ENCODE measurements at regions not wholly inside any gene's neighbourhood (a gene's known extent, or its start where the extent isn't known, plus 50 kb on each side); places are given as distances from the start of the nearest gene placed in this dataset.
"Not testable (repeated sequence)": the region's sequence is repeated elsewhere in the genome, so short reads cannot be mapped to it uniquely, and the experiment has no call there.

- DNase-seq (ENCODE audit: extremely low spot score, insufficient read length, low read depth), result no peak
- no peak for FAIRE-seq
Observed at GRCh38 chr3:198096015-198096414, 136.0 kb downstream of the LMLN start.

DNA sequence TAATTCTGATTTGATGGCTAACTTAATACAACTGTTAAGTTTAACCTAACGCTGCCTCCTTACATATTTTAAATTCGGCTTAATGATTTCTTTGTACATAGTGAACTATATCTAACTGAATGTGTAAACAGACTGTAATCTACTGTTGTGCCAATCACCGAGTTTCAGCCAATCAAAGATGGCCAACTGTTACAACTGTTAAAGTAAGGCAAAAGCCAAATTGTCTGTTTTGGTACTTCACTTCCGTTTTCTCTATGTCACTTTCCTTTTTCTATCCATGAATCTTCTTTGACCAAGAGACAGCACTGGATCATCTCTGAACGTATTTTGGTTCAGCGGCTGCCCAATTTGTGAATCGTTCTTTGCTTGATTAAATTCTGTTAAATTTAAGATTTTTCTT, 137.0 kb downstream of the LMLN start:
- FAIRE-seq, result no peak
- DNase-seq (ENCODE audit: extremely low spot score, insufficient read length, low read depth), result no peak

- not testable (repeated sequence) for DNase-seq (ENCODE audit: extremely low spot score, insufficient read length, low read depth); FAIRE-seq
Observed at GRCh38 chr3:198098661-198099081, 138.7 kb downstream of the LMLN start.

DNA sequence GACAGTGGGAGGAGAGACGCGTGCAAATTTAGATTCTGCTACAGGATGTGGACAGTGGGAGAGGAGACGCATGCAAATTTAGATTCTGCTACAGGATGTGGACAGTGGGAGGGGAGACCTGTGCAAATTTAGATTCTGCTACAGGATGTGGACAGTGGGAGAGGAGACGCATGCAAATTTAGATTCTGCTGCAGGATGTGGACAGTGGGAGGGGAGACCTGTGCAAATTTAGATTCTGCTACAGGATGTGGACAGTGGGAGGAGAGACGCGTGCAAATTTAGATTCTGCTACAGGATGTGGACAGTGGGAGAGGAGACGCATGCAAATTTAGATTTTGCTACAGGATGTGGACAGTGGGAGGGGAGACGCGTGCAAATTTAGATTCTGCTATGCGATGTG, 143.1 kb downstream of the LMLN start:
- DNase-seq (ENCODE audit: extremely low spot score, insufficient read length, low read depth); FAIRE-seq: not testable (repeated sequence)

- no peak for FAIRE-seq
Observed at GRCh38 chr3:198106265-198106664, 146.2 kb downstream of the LMLN start.

DNA sequence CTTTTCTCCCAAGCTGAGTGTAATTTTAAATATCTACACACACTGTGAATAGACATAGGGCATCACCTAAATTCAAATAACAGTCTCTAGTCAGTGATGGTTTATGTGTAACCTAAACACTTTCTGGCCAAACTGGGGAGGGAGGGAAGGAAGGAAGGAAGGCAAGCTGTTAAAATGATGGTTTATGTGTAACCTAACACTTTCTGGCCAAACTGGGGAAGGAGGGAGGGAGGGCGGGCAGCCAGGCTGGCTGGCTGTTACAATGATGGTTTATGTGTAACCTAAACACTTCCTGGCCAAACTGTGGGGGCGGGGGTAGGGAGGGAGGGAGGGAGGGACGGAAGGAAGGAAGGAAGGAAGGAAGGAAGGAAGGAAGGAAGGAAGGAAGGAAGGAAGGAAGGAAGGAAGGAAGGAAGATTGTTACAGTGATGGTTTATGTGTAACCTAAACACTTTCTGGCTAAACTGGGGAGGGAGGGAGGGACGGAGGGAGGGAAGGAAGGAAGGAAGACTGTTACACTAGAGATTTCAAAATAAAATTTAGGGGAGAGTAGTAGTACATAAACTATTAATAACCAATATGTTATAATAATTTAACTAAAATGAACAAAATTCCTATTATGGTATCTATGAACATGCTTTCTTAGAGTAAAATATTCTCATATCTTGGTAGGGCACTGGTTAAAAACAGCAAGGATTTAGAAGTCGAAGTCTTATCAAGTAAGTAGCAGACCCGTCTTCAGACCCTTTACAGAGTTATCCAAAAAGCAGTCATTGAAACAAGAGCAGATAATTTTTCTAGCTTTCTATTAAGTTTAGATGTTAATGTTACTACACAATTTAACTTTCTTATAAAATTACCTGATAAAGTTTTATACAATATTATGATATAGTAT, 148.1 kb downstream of the LMLN start:
- DNase-seq (ENCODE audit: extremely low spot score, insufficient read length, low read depth) (no peak), FAIRE-seq (no peak)

More at GRCh38 chr3:198106265-198106664, 146.2 kb downstream of the LMLN start:
- DNase-seq (ENCODE audit: extremely low spot score, insufficient read length, low read depth), result no peak

GRCh38 chr3:198109883-198110282, 149.9 kb downstream of the LMLN start:
- FAIRE-seq, result no peak
- DNase-seq (ENCODE audit: extremely low spot score, insufficient read length, low read depth), result no peak

GRCh38 chr3:198112031-198112430, 152.0 kb downstream of the LMLN start:
- DNase-seq (ENCODE audit: extremely low spot score, insufficient read length, low read depth) (no peak), FAIRE-seq (no peak)

GRCh38 chr3:198113206-198114053, 153.4 kb downstream of the LMLN start:
- no peak for FAIRE-seq
- no peak for DNase-seq (ENCODE audit: extremely low spot score, insufficient read length, low read depth)

DNA sequence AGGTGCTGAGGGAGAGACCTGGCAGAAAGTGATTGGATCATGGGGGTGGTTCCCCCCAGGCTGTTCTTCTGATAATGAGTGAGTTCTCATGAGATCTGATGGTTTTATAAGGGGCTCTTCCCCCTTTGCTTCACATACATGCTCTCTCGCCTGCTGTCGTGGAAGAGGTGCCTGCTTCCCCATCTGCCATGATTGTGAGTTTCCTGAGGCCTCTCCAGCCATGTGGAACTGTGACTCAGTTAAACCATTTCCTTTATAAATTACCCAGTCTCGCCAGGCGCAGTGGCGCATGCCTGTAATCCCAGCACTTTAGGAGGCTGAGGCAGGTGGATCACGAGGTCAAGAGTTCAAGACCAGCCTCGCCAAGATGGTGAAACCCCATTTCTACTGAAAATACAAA, 154.5 kb downstream of the LMLN start:
- DNase-seq (ENCODE audit: extremely low spot score, insufficient read length, low read depth); FAIRE-seq: not testable (repeated sequence)

- not testable (repeated sequence) for DNase-seq (ENCODE audit: extremely low spot score, insufficient read length, low read depth); FAIRE-seq
Observed at GRCh38 chr3:198122184-198122583, 162.2 kb downstream of the LMLN start.

DNA sequence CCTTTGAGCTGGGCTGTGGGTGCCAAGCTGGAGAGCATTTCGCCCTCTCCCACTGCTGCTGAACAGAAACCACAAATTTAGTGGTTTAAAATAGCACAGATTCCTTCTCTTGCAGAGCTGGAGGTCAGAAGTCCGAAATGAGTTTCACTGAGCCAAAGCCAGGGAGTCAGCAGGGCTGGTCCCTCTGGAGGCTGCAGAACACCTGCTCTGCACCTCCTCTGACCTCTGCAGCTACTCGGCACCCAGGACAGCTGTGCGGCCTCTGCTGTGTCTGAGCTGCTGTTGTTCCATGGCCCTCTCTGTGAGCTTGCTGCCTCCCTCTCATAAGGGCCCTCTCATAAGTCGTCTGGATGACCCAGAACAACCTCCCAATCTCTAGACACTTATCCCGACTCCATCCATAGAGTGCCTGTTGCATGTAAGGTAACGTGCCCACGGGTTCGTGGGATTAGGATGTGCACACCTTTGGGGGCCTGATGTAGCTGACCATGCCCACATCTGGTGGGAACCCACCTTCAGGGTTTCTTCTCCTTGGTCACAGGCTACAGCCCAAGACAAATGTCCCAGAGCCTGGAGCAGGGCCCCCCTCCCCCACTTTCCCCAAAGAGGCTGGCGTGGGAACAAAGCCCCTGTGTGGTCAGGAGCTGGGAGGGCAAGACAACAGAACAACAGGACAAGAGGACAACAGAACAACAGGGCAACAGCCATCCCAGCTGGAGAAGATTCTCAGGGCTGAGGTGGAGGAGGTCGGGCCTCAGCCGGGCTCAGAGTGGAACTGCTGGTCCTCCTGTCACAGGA, 177.2 kb downstream of the LMLN start:
- FAIRE-seq; DNase-seq (ENCODE audit: extremely low spot score, insufficient read length, low read depth): not testable (repeated sequence)

DNA sequence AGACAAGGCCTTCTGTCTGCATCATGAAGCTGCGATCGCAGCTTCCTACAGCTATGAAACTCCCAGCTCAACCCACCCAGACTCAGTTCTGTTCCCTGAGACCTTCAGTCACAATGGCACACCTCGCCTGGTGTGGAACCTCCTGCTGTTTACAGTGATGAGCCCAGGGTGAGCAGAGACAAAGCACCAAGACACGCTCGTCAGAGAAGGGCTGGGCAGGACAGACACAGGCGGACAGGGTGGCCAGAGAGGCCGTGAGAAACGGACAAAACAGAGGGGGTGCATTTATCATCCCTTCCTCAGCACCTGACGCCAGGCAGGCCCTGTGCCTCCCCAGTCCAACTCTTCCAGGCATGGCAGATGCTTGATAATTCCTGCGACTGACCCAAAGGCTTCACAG, 178.2 kb downstream of the LMLN start:
- FAIRE-seq; DNase-seq (ENCODE audit: extremely low spot score, insufficient read length, low read depth): not testable (repeated sequence)

DNA sequence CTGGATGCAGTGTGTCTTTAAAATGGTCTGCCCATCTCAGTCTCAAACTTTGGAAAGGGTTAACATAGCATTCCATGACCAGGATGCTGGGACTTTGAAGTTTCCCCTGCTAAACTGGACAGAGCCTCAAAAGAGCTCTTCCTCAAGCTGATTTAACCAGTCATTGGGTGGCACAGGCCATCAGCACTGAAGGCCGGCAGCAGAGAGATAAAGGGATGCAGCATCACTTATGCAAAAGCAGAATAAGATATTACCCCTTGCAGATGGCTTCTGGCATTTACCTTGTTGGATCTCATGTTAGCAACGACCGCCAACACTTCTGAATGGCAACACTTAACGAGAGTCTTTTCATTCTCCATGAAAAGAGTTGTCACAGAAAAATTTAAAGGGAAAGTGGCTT, 179.0 kb downstream of the LMLN start:
- not testable (repeated sequence) for DNase-seq (ENCODE audit: extremely low spot score, insufficient read length, low read depth); FAIRE-seq

DNA sequence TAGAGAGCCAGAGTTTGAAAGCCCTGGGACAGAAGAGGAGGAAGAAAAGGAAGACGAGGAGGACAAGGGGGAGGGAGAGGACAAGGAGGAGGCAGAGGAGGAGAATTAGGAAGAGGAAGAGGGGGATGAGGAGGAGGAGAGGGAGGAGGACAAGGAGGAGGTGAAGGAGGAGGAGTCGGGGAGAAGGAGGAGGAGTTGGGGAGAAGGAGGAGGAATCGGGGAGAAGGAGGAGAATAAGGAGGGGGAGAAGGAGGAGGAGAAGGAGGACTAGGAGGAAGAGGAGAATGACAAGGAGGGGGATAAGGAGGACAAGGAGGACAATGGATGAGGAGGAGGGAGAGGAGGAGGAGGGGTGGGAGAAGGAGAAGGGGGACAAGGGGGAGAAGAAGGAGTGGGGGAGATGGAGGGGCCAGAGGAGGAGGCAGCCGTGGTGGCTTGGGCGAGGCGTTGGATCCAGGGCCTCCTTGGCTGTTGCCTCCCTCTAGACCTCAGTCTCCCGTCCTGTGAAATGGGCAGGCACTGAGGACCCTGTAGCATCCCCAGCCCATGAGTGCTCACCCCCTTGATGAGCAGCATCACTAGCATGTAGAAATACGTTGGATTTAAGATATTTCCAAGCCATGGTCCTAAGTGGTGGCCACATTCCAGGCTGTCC, 179.6 kb downstream of the LMLN start:
- DNase-seq (ENCODE audit: extremely low spot score, insufficient read length, low read depth); FAIRE-seq: not testable (repeated sequence)

DNA sequence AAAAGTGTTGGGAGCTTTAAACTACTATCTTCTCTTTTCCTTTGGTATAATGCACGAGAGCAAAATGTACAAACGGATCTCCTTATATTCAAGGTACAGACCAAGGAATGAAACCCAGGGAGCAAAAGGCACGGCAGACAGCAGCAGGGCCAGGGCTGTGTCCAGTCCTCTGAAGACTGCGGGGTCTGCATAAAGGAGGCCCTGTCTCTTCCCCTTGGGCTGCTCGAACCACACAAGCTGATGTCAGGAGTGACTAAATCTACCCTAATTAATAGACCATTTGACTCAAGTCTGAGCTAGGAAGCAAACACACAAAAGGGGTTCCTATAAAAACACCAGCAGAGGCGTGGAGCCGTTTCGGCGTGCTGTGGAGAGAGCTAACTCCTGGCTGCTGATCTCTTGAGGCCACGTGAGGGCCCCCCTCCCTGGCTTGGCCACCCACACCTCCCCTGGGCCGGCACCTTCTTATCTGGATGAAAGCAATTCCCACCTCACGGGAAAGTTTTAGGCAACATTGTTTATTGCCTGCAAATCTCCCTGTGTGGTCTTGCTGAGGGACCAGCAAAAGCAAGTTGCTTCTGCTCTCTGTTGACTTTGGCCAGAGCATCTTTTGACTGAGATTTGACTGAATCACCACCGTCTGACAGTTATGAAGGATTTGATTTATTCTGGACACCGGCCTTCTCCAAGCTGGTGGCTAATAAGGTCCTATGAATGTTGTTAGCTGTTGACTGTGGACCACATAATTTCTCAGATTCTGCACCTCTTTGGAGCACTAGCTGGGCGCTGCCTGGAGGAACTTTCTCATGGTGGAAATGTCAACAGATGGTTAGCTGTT, 183.5 kb downstream of the LMLN start:
- DNase-seq (ENCODE audit: extremely low spot score, insufficient read length, low read depth); FAIRE-seq: not testable (repeated sequence)

DNA sequence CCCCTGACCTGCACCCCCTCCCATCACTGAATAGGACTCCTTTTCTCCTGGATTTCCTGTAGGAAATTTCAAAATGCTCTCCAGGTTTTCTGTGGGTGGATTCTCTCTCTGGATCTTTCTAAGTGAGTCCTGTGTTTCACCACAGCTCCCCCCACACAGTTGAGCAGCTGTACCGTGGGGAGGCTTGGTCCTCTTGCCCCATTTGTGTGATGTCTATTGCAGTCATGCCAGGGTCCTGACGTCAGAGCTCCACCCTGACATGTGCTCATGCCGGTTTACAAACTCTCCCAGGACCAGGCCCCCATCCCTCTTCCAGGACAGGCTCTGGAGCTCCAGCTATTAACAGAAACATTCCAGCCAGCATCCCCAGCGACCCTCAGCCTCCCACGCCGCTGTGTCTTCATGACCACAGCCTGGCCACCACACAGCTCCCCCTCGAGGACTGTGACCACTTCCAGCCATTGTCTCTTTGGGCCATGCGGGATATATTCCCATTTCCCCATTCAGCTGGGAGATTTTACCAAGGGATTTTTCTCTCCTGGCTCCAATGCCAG, 185.3 kb downstream of the LMLN start:
- not testable (repeated sequence) for DNase-seq (ENCODE audit: extremely low spot score, insufficient read length, low read depth); FAIRE-seq

DNA sequence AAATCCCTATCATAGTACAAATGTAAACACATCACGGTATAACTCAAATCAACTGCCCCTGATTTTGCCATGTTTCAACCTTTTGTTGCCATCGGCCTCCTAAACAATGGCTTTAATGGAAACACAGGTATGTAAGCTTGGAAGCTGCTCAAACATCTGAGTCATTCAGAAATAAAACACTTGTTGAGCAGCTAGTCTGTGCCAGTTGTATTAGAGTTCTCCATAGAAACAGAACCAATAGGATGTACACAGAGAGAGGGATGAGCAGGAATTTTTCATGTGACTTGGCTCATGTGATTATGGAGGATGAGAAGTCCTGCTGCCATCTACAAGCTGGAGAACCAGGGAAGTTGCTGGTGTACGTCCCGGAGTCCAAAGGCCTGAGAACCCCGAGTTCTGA, 186.1 kb downstream of the LMLN start:
- not testable (repeated sequence) for DNase-seq (ENCODE audit: extremely low spot score, insufficient read length, low read depth); FAIRE-seq

Data from GM18507 (cell line).